ENCODE measurements at regions not wholly inside any gene's neighbourhood (a gene's known extent, or its start where the extent isn't known, plus 50 kb on each side); places are given as distances from the start of the nearest gene placed in this dataset.
A peak's percentile ranks its signal among the peaks of the same experiment; 100 is the strongest.

DNA sequence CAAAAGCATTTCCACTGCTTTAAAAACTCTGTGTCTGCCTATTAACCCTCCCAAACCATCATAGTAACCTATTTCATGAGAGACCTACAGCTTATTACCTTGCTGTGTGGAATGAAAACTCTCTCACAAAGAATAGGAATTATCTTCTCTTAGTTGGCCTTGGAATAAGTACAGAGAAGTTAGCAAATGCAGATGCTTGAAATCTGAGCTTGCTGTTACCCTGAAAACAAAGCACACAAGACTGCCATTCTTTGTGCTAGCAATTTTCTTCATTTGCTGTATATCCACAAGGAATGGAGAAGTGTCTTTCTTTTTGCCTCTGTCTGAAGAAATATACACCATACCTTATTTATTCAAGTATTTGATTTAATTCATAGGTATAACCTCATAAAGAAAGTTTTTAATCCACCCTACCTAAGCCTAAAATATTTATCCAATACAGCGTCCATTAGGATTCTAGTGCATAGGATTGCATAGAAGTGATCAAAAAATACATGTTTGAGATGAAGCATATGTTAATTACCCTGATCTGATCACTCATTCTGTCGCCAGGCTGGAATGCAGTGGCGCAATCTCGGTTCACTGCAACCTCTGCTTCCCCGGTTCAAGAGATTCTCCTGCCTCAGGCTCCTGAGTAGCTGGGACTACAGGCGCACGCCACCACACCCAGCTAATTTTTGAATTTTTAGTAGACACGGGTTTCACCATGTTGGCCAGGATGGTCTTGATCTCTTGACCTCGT, 451.1 kb downstream of the LTN1 start:
- FAIRE-seq (peak; percentile 54), DNase-seq (ENCODE audit: low read depth, low spot score) (peak; percentile 28)
- dilution Hi-C loops (cut with MboI; ENCODE audit: extremely low pct_ligation_motif_present, low sequenced_read_pairs) (no loop called here), intact Hi-C loops (cut with micrococcal nuclease) (loop anchor here (5.0 kb wide), 1 partner anchor 1694 kb away; the partner anchor contains the start of gene ADAMTS1)
- POLR2A ChIA-PET = no interaction called here
- H3K27me3 ChIP-seq (ENCODE audit: control insufficient read depth in 2 of 2, insufficient read depth in 2 of 2, low read length in 2 of 2) = no peaks in the 10 kb centered on the region
- CTCF ChIA-PET = interaction anchor here (1.8 to 2.4 kb wide), 2 partner anchors 9 to 203 kb away, joined by 6 to 11 read pairs; no protein-coding TSS in a partner anchor
- no peaks in the 10 kb centered on the region for H3K9me3 ChIP-seq (replicated peaks; ENCODE audit: control insufficient read depth, insufficient read depth, low read length)
- H3K9ac ChIP-seq (replicated peaks; ENCODE audit: extremely low read depth, insufficient read depth, low read length) = peak overlapping the region; percentile 53
- H4K20me1 ChIP-seq (replicated peaks; ENCODE audit: control insufficient read depth, extremely low read depth, insufficient read depth, low read length) = no peaks in the 10 kb centered on the region
- BruUV-seq (replicated peaks) = no TSS peak
- no peaks in the 10 kb centered on the region for H3K79me2 ChIP-seq (ENCODE audit: control insufficient read depth, insufficient read depth, low read length)
- H3K27ac ChIP-seq (ENCODE audit: insufficient read depth, low read depth, low read length) = peak overlapping the region; percentile 85
- H3K9me1 ChIP-seq (replicated peaks; ENCODE audit: control insufficient read depth, extremely low read depth, insufficient read depth, low read length) = no peaks in the 10 kb centered on the region
- TF ChIP-seq JUN (IDR thresholded peaks at IDR 0.05; ENCODE audit: borderline replicate concordance, insufficient read depth, insufficient read length, low read depth) (no peak), CTCF (IDR thresholded peaks at IDR 0.05; ENCODE audit: extremely low read depth in 1 of 2, insufficient read depth in 1 of 2, low read depth in 1 of 2, low read length in 2 of 2) (no peak), POLR2A (IDR thresholded peaks at IDR 0.05; ENCODE audit: low read depth, low read length) (no peak), GATA2 (IDR thresholded peaks at IDR 0.05; ENCODE audit: insufficient read depth, insufficient read length, low read depth, low read length) (no peak), MYC (IDR thresholded peaks at IDR 0.05; ENCODE audit: low read depth, low read length) (no peak), POLR2AphosphoS5 (IDR thresholded peaks at IDR 0.05; ENCODE audit: insufficient read depth, low read depth, low read length) (no peak), EZH2 (IDR thresholded peaks at IDR 0.05; ENCODE audit: borderline replicate concordance, low read depth, low read length, severe bottlenecking) (no peak), FOS (IDR thresholded peaks at IDR 0.05; ENCODE audit: borderline replicate concordance, insufficient read depth, low read length) (no peak)
- TF ChIP-seq, protein P1, sequence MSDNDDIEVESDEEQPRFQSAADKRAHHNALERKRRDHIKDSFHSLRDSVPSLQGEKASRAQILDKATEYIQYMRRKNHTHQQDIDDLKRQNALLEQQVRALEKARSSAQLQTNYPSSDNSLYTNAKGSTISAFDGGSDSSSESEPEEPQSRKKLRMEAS (IDR thresholded peaks at IDR 0.05; ENCODE audit: insufficient read depth, insufficient read length) = no peak
- no peak overlapping the region for H3K4me3 ChIP-seq (replicated peaks in 1 of 3; ENCODE audit: insufficient read depth in 1 of 3, low read depth in 1 of 3, low read length in 3 of 3)
- peaks cover 37% of the 10 kb centered on the region for H3K4me1 ChIP-seq (ENCODE audit: control insufficient read depth, extremely low read depth, insufficient read depth, low read length)
- peak overlapping the region; percentile 31 for H2AFZ ChIP-seq (ENCODE audit: low read depth, low read length)
- no peaks in the 10 kb centered on the region for H3K36me3 ChIP-seq (ENCODE audit: control insufficient read depth in 2 of 2, extremely low read depth in 1 of 2, insufficient read depth in 2 of 2, low read length in 2 of 2)
- peak overlapping the region; percentile 25 for H3K4me2 ChIP-seq (ENCODE audit: insufficient read depth, low read length)
